Esophagus squamous epithelium (tissue), 5 donors: ENCODE measurements at regions not wholly inside any gene's neighbourhood (a gene's known extent, or its start where the extent isn't known, plus 50 kb on each side); places are given as distances from the start of the nearest gene placed in this dataset.

Source experiments
- DNase-seq: peaks from one replicate; lab custom pipeline; 2025; lab: John Stamatoyannopoulos, UW
- H3K27ac ChIP-seq, 4 donors: fragments of 200-600 bp; sonication (generic); one replicate each; pipeline ENCODE4 v1.5.1; 2016 to 2019; ENCODE audit warnings: mild to moderate bottlenecking in 1 of 4
- H3K27me3 ChIP-seq, 4 donors: fragments of 200-600 bp; sonication (generic); 1 replicate in 3 of 4; 2 replicates in 1 of 4; pipeline versions ENCODE4 v1.5.1 to v1.6.0; 2017 to 2021; ENCODE audit warnings: antibody characterized with exemption in 1 of 4
- H3K36me3 ChIP-seq, 3 donors: fragments of 200-600 bp; sonication (generic); one replicate each; pipeline ENCODE4 v1.5.1; 2016 to 2019
- H3K4me1 ChIP-seq, 3 donors: fragments of 200-600 bp; sonication (generic); one replicate each; pipeline ENCODE4 v1.5.1; 2017 to 2019
- H3K4me3 ChIP-seq, 4 donors: fragments of 200-600 bp; sonication (generic); 1 replicate in 3 of 4; 2 replicates in 1 of 4; pipeline ENCODE4 v1.5.1; 2016 to 2019; ENCODE audit warnings: mild to moderate bottlenecking in 2 of 4, moderate library complexity in 1 of 4
- H3K9me3 ChIP-seq, 3 donors: fragments of 200-600 bp; sonication (generic); one replicate each; pipeline ENCODE4 v1.5.1; 2016 to 2019
- CTCF ChIP-seq, 6 experiments: fragments of 450-650 bp in 4 of 6; fragments of 200-600 bp in 2 of 6; sonication (generic) in 2 of 6; IDR thresholded peaks; one replicate each; pipeline ENCODE4 v1.5.1; 2016 to 2019; ENCODE audit warnings: antibody characterized with exemption in 6 of 6, mild to moderate bottlenecking in 4 of 6, moderate library complexity in 4 of 6
- POLR2A ChIP-seq, 4 donors: fragments of 450-650 bp; IDR thresholded peaks; one replicate each; pipeline ENCODE4 v1.6.1; 2017; ENCODE audit warnings: antibody characterized with exemption in 4 of 4, mild to moderate bottlenecking in 4 of 4, moderate library complexity in 3 of 4
- WGBS, 2 donors: methylation state at CpG; one replicate each; pipeline ENCODE4 v1.1.5; 2018; 5-methylcytosine and 5-hydroxymethylcytosine counted together
- intact Hi-C: fragments of 100-400 bp; cut with DNase I; formaldehyde crosslinking; loops from one replicate; pipeline ENCODE4 v1.15.0; 2022
- donor health status: DM: yes; HTN: yes; CAD: no.

- intact Hi-C loops, result no loop called here
- Histone ChIP-seq H3K27me3 (no peaks in the 10 kb centered on the region), H3K4me3 (no peak overlapping the region), H3K4me1 (no peaks in the 10 kb centered on the region), H3K9me3 (no peaks in the 10 kb centered on the region), H3K36me3 (no peaks in the 10 kb centered on the region), H3K27ac (no peak overlapping the region)
- no peak for DNase-seq
- 78 to 82% methylated on average over 5 of the region's 5 CpGs for WGBS, 2 donors
- TF ChIP-seq POLR2A (IDR thresholded peaks at IDR 0.05), result no peak
Observed at GRCh38 chr3:176570992-176571391, 626.3 kb downstream of the TBL1XR1 start.

GRCh38 chr3:176568189-176568588, 629.1 kb downstream of the TBL1XR1 start:
- Histone ChIP-seq H3K27ac (no peak overlapping the region), H3K4me1 (no peaks in the 10 kb centered on the region), H3K27me3 (no peaks in the 10 kb centered on the region), H3K36me3 (no peaks in the 10 kb centered on the region), H3K9me3 (no peaks in the 10 kb centered on the region), H3K4me3 (no peak overlapping the region)
- 52 to 68% methylated on average over 3 of the region's 3 CpGs for WGBS, 2 donors
- DNase-seq, result no peak
- intact Hi-C loops, result no loop called here
- TF ChIP-seq CTCF (IDR thresholded peaks at IDR 0.05) (no peak), POLR2A (IDR thresholded peaks at IDR 0.05) (no peak)

GRCh38 chr3:176566757-176567156, 630.5 kb downstream of the TBL1XR1 start:
- Histone ChIP-seq H3K27me3 (no peaks in the 10 kb centered on the region), H3K4me3 (no peak overlapping the region), H3K36me3 (no peaks in the 10 kb centered on the region), H3K27ac (no peak overlapping the region), H3K9me3 (no peaks in the 10 kb centered on the region), H3K4me1 (no peaks in the 10 kb centered on the region)
- TF ChIP-seq CTCF (IDR thresholded peaks at IDR 0.05) (no peak), POLR2A (IDR thresholded peaks at IDR 0.05) (no peak)
- 58 to 72% methylated on average over 2 of the region's 2 CpGs for WGBS, 2 donors
- intact Hi-C loops, result no loop called here
- DNase-seq, result no peak

- Histone ChIP-seq H3K36me3 (no peaks in the 10 kb centered on the region), H3K27ac (no peak overlapping the region), H3K9me3 (no peaks in the 10 kb centered on the region), H3K27me3 (no peaks in the 10 kb centered on the region), H3K4me3 (no peak overlapping the region), H3K4me1 (no peaks in the 10 kb centered on the region)
- DNase-seq, result no peak
- TF ChIP-seq CTCF (IDR thresholded peaks at IDR 0.05) (no peak), POLR2A (IDR thresholded peaks at IDR 0.05) (no peak)
- 86 to 94% methylated on average over 1 of the region's 1 CpG for WGBS, 2 donors
- intact Hi-C loops, result no loop called here
Observed at GRCh38 chr3:176562331-176562730, 635.0 kb downstream of the TBL1XR1 start.

GRCh38 chr3:176561826-176562225, 635.5 kb downstream of the TBL1XR1 start:
- no peaks in the 10 kb centered on the region for H3K4me1 ChIP-seq
- H3K36me3 ChIP-seq, result no peaks in the 10 kb centered on the region
- no peak overlapping the region for H3K4me3 ChIP-seq
- DNase-seq, result no peak
- no peaks in the 10 kb centered on the region for H3K27me3 ChIP-seq
- no peak overlapping the region for H3K27ac ChIP-seq
- no peak for TF ChIP-seq CTCF (IDR thresholded peaks at IDR 0.05)
- no peak for TF ChIP-seq POLR2A (IDR thresholded peaks at IDR 0.05)
- 47 to 52% methylated on average over 3 of the region's 3 CpGs for WGBS, 2 donors
- intact Hi-C loops, result no loop called here
- H3K9me3 ChIP-seq, result no peaks in the 10 kb centered on the region
